ENCODE measurements at regions not wholly inside any gene's neighbourhood (a gene's known extent, or its start where the extent isn't known, plus 50 kb on each side); places are given as distances from the start of the nearest gene placed in this dataset.

- H3K4me3 ChIP-seq (ENCODE audit: control insufficient read depth, low read depth, low read length) = no peak overlapping the region
- no peak for TF ChIP-seq CTCF (IDR thresholded peaks at IDR 0.05; ENCODE audit: control insufficient read depth, insufficient read depth, low read depth, low read length, missing control alignments)
- DNase-seq (ENCODE audit: low read depth) = no peak
Measured at GRCh38 chr22:49147617-49148175, 680.0 kb downstream of the BRD1 start.

GRCh38 chr22:49147171-49147570 lies 680.5 kb downstream of the BRD1 start:
- DNase-seq (ENCODE audit: low read depth) = no peak
- H3K4me3 ChIP-seq (ENCODE audit: control insufficient read depth, low read depth, low read length) = no peak overlapping the region
- TF ChIP-seq CTCF (IDR thresholded peaks at IDR 0.05; ENCODE audit: control insufficient read depth, insufficient read depth, low read depth, low read length, missing control alignments) = no peak

GRCh38 chr22:49146511-49146910 lies 681.2 kb downstream of the BRD1 start:
- TF ChIP-seq CTCF (IDR thresholded peaks at IDR 0.05; ENCODE audit: control insufficient read depth, insufficient read depth, low read depth, low read length, missing control alignments) = no peak
- H3K4me3 ChIP-seq (ENCODE audit: control insufficient read depth, low read depth, low read length) = no peak overlapping the region
- DNase-seq (ENCODE audit: low read depth) = no peak

- DNase-seq (ENCODE audit: low read depth) = no peak
- no peak overlapping the region for H3K4me3 ChIP-seq (ENCODE audit: control insufficient read depth, low read depth, low read length)
- TF ChIP-seq CTCF (IDR thresholded peaks at IDR 0.05; ENCODE audit: control insufficient read depth, insufficient read depth, low read depth, low read length, missing control alignments) = no peak
Measured at GRCh38 chr22:49143812-49144211, 683.9 kb downstream of the BRD1 start.

- TF ChIP-seq CTCF (IDR thresholded peaks at IDR 0.05; ENCODE audit: control insufficient read depth, insufficient read depth, low read depth, low read length, missing control alignments) = no peak
- no peak overlapping the region for H3K4me3 ChIP-seq (ENCODE audit: control insufficient read depth, low read depth, low read length)
- DNase-seq (ENCODE audit: low read depth) = no peak
Measured at GRCh38 chr22:49142891-49143290, 684.8 kb downstream of the BRD1 start.

GRCh38 chr22:49142296-49142695 lies 685.4 kb downstream of the BRD1 start:
- no peak overlapping the region for H3K4me3 ChIP-seq (ENCODE audit: control insufficient read depth, low read depth, low read length)
- no peak for DNase-seq (ENCODE audit: low read depth)
- no peak for TF ChIP-seq CTCF (IDR thresholded peaks at IDR 0.05; ENCODE audit: control insufficient read depth, insufficient read depth, low read depth, low read length, missing control alignments)

DNA sequence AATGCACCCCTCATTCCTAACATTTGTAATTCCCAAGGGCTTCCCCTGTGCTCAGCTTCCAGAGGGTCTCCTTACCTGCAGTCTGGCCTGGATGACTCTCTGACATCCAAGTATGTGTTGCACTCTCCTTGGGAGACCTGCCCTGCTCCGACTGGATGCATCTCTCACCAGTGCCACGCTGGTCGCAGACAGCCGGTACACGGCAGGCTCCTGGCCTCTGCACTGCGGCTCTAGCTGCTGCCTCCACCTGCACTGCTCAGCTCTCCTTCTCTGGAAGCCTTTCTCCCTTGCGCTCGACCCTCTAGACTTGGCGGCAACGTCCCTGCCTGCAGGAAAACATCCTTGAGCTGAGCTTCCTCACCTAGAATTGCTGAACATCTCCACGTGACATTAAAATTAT lies 685.9 kb downstream of the BRD1 start:
- no peak overlapping the region for H3K4me3 ChIP-seq (ENCODE audit: control insufficient read depth, low read depth, low read length)
- DNase-seq (ENCODE audit: low read depth) = no peak
- no peak for TF ChIP-seq CTCF (IDR thresholded peaks at IDR 0.05; ENCODE audit: control insufficient read depth, insufficient read depth, low read depth, low read length, missing control alignments)

All from AG09309 (cell line).